ENCODE measurements at regions not wholly inside any gene's neighbourhood (a gene's known extent, or its start where the extent isn't known, plus 50 kb on each side); places are given as distances from the start of the nearest gene placed in this dataset.
"Not testable (repeated sequence)": the region's sequence is repeated elsewhere in the genome, so short reads cannot be mapped to it uniquely, and the experiment has no call there.

DNA sequence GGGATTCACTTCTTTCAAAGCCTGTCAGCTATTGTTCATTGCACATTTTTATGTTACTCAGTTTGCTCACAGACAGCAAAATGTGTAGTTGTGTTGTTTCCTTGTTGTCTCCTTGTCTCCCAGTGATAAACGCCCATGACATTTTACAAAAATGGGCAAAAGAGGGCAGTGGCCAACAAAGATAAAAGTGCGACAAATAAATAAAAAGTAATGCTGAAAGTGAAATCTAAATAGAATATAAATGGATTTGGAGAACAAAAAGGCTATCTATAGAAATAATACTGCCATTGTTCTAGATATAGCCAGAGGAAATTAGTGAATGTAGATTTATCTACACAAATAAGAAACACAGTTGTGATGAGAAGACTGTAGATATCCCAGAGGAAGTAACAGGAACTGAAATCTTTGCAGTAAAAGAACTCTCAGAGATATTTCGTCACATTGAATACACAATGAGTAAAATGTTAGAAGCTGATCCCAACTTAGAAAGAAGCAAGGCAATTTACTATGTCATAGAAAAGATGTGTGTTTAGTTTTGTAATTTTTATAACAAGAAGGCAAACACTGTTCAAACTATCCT lies 1186.2 kb upstream of the FAM98A start:
- DNase-seq, result no peak

DNA sequence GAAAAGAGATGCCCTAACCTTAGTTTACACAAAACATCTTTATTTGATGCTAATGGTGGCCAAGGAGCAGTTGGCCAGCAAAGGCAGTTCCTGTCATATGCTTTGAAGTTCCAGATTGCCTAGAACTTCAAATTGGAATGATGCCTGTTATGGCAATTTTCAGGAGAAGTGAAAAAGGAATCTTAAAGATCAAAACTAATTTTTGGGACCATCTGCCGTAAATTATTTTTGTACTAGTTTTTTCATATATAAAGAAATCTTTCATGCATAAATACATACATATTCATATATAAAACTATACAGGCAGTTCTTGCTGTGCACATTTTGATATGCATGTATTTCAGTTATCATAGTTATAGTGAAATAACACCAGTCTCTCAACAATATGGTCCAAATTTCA lies 1185.6 kb upstream of the FAM98A start:
- no peak for DNase-seq

DNA sequence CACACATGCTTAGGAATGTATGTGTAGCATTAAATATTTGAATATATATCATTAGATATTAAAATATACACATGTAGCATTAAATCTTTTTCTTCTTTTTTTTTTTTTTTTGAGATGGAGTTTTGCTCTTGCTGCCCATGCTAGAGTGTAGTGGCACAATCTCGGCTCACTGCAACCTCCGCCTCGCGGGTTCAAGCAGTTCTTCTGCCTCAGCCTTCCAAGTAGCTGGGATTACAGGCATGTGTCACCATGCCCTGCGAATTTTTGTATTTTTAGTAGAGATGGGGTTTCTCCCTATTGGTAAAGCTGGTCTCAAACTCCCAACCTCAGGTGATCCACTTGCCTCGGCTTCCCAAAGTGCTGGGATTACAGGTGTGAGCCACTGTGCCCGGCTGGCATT lies 1151.6 kb upstream of the FAM98A start:
- DNase-seq, result not testable (repeated sequence)

DNA sequence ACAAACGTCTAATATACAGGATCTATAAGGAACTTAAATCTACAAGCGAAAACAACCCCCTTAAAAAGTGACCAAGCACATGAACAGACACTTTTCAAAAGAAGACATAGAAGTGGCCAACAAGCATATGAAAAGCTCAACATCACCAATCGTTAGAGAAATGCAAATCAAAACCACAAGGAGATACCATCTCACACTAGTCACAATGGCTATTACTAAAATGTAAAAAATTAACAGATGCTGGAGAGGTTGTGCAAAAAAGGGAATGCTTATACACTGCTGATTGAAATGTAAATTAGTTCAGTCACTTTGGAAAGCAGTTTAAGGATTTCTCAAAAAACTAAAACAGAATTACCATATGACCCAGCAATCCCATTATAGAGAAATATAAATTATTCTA lies 1148.5 kb upstream of the FAM98A start:
- DNase-seq, result no peak

DNA sequence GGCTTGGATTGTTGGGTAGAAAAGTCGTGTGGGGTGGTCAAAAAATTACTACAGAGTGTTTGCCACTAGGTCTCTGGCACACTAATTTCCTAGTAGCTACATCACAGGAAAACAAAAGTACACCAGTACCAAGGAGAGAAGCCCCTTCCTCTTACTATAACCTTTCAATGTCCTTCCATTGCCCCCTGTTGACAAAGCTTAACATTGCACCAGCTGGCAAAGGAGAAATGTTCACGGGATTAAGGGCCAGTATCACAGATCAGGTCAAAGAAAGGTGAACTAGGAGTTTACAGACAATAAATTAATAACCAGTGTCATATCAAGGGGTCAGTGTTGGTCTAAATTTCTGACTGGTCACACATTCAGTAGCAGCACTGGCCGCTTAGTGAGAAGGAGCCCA lies 1139.6 kb upstream of the FAM98A start:
- DNase-seq, result no peak

DNA sequence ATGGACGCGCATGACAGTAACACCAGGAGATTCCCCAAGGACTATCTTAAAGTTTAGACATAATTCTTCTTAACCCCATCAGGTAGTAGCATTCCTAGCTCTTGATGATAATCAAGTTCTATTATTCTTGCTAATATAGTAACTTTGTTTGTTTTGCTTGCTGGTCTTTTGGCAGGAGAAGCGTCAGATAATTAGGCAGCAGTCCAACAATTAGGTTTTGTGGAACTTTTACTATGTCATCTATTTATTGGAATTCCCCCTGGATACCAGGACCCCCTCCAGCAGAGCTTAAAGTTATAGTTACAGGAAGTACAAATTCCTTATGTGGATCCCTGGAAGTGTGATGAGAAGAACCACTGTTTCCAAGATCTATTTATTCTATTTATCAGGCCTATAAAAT lies 1138.0 kb upstream of the FAM98A start:
- no peak for DNase-seq

DNA sequence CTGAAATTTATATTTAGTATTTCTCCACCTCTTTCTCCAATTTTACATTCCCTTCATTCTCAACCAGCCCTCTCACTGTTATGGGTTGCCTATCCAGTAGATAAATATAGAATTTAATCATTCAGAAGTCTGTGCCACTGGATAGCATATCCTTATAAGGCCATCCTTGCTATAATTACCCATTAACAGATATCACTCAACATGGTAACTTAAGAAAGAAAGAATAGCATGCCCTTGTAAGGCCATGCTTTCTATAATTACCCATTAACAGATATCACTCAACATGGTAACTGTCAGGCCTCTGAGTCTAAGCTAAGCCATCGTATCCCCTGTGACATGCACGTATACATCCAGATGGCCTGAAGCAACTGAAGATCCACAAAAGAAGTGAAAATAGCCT lies 1137.4 kb upstream of the FAM98A start:
- no peak for DNase-seq

DNA sequence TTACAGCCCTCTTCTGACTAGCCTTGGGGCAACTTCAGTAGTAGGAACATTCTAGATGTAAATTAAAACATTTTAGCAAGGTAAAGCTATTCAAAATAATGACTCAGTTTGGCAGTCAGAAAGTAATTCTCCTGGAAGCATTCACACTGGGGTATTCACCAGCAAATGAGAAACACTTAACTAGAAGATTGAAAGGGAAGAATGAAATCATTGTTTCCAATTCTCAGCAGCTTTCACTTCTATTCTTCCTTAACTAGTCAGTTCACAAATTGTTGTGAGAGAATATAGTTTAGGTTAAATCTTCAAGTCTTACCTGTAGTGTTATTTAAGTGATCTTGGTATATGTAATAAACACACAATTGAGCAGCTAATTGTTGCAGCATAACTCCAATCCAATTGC lies 1135.6 kb upstream of the FAM98A start:
- no peak for DNase-seq

DNA sequence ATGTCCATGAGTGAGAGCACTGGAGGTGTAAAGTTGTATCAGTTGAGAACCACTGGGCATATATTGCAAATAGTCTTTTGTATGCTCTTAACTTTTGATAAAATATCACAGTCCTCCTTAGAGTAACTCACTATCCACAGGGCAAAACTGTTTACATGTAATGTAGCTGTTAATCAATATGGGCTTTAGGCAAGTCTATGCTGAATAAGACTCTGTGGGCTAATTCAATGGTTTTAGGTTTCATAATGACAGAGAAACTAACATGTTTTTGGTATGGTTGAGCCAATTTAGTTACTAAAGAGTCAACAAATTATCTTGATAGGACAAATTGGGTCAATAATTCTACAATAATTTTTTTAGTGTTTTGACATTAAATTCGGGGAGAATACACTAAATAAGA lies 1134.9 kb upstream of the FAM98A start:
- no peak for DNase-seq

DNA sequence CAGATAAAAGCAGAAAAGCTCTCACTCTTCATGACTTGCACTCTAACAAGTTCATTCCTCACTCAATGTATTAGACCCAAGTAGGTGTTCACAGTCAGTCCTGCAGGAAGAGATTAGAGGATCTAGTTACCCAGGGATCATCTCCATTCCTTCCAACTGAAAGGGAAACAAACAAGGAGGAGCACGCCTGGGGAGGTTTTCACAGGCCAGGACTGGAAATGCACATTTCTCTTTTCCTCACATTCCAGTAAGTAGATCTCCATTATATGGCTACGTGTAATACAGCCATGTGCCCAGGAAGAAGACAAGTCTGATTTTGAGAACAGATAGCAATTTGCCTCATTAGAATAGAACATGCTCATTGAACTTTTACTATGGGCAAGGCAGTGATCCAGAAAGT lies 1132.2 kb upstream of the FAM98A start:
- no peak for DNase-seq

DNA sequence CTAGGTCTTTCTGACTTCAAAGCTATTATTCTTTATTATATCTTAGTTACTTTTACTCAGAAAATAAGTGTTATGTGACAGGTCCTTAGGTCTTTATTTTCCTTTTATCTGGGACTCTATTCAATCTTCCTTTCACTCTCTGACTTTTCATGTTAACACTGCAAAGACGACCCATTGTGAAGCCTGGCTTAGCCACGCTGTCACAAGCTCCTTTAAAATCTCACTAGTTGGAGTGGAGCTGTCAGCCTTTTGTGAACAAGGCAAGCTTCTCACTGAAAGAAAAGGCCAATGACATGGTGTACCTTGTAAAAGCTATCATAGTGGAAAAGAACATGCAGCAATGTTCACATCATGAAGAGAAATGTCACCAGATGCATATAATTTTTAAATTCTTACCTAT lies 1130.7 kb upstream of the FAM98A start:
- DNase-seq, result no peak

DNA sequence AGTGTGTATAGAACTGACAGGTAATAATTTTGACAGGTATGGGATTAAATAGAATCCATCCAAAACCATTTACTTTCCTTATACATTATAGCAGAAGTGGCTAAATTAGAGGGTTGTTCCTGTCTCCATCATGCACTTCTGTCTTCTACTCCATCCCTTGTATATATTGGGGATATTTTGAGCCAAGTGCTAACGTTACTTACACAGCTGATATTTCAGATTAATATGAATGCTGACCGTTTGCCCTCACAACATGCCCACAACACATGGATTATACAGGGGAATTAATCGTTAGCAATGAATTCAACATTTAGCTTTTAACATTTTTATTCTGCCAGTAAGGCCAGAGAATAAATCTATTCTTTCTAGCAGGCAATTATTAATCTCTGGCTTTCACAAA lies 1125.0 kb upstream of the FAM98A start:
- DNase-seq, result no peak

DNA sequence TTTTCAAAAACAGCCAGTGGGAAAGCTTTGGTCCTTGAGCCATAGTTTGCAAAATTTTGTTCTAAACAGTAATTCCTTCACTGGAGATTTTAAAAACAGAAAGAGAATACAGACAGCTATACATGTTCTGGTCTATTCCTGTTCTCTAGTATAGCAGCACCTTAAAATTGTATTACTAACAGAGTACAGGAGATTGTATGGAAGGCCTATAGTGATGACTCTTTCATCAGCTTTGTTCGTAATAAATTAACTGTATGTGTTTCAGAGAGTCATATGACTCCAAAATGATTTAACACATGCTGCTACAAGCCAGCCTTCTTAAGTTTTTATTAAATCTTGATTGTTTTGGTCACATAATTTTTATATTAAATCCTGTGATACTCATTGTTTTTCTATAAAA lies 1124.6 kb upstream of the FAM98A start:
- DNase-seq, result no peak

DNA sequence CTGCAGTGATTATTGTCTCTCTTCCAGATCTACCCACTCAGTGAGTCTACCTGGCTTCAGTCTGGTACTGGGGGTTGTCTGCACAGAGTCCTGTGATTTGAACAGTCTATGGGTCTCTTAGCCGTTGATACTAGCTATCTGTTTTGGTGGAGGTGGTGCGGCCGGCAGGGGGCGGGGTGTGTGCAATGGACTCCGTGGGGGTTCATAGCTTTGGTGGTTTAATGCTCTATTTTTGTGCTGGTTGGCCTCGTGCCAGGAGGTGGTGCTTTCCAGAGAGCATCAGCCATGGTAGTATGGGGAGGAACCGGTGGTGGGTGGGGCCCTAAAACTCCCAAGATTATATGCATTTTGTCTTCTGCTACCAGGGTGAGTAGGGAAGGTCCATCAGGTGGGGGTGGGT lies 1120.1 kb upstream of the FAM98A start:
- DNase-seq, result no peak

DNA sequence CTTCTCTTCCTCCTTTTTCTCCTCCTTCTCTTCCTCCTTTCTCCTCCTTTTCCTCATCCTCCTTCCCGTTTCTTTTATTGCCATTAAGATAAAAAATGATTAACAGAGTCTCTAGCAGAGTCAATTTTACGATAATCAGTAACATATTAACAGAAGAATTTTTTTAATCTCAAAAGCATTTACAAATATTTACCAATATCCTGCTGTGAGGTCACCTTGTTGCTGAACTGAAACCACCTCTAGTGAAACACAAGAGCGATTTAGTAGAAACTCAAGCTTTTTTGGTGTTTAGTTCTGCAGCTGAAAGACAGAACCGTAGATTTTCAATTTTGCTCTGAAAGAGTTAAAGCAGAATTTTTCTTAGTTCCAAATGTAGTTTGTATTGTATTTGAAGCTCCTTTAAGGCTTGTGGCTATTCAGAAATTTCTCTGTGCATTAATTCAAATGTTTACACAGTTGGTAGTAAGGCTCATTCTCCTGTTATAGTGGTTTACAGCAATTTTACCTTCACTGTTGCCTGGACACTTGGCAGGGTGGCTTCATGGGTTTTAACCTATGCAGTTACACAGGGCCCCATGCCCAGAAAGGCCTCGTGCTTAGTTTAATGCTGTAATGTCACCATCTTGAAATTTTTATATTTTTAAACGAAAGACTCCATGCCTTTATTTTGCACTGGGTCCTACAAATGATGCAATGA lies 1106.6 kb upstream of the FAM98A start:
- DNase-seq, result no peak

DNA sequence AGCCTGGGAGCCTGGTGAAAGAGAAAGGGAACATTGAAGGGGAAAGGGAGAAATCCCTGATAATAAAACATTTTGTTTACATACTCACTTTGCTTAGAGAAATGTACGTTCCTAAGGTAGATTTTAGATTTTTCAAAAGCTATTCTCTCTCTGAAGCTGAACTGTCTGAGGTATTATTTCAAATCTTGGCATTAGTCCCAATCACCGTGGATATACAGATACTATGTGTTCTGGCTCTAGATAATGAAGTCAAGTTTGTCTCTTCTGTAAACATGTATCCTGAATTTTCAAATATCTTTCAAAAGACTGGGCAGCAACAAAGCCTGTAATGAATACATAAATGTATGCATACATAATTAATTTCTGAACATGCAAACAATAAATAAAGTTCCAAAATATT lies 1104.2 kb upstream of the FAM98A start:
- DNase-seq, result no peak

DNA sequence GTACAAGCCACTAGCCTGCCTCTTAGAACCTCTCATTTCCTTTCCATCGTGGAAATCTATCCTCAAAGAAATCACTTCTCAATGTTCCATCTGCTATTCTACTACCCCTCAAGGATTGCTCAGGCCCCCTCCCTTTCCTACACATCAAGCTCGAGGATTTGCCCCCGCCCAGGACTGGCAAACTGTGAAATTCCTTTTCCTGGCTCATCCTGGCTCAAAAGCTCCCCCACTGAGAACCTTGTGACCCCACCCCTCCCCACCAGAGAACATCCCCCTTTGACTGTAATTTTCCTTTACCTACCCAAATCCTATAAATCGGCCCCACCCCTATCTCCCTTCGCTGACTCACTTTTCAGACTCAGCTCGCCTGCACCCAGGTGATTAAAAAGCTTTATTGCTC lies 1103.3 kb upstream of the FAM98A start:
- not testable (repeated sequence) for DNase-seq

DNA sequence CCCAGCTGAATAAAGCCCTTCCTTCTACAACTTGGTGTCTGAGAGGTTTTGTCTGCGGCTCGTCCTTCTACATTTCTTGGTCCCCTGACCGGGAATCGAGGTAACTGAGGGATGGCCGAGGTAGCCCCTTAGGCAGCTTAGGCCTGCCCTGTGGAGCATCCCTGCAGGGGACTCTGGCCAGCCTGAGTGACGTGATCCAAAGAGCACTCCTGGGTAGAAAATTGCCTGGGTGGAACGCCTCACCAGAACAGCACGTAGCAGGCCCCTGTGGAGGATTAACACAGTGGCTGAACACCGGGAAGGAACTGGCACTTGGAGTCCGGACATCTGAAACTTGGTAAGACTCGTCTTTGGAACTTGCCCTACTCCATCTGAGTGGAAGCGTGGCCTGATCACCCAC lies 1078.5 kb upstream of the FAM98A start:
- DNase-seq, result not testable (repeated sequence)

DNA sequence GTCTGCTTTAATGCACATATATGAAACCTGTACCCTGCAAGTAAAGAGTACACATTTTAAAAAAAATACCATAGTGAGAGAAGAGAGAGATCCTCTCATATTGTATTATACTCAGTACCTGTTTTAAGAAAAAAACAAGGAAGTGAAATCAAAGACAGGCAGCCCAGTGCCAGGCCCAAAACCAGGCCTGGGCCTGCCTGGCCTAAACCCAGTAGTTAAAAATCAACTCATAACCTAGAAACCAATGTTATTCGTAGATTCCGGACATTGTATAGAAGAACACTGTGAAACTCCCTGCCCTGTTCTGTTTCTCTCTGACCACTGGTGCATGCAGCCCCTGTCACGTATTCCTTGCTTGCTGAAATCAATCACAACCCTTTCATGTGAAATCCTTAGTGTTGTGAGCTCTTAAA lies 1078.0 kb upstream of the FAM98A start:
- not testable (repeated sequence) for DNase-seq

DNA sequence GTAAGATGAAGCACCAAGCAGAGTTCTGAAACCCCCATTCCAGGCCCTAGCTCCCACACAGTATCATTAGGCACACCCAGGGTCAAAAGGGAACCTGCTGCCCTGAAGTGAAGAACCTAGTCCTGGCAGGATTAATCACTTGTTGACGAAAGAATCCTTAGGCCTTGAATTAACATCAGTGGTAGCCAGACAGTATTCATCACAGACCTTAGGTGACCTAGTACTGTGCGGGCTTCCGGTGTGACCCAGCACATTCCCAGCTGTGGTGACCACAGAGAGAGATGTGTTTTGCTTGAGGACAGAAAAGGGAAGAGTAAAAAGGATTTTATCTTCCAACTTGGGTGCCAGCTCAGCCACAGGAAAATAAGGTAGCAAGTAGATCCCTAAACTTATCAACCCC lies 1071.4 kb upstream of the FAM98A start:
- no peak for DNase-seq

DNA sequence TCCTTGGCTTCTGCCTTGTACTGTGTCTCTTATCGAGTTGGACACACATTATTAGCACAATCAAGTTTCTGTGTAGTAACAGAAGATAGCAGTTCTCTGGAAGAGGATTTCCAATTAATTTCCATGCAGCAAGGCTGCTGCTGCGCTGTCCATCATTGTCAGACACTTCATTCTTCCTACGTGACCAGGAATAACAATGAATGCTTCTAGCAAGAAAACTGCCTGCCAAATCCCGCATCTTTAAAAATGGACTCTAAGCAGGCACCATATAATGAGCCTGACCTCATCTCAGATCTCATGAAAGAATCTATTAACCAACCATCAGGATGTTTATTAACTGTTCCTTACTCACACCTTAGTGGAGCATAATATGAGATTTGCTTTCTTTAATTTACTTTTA lies 1067.7 kb upstream of the FAM98A start:
- DNase-seq, result no peak

DNA sequence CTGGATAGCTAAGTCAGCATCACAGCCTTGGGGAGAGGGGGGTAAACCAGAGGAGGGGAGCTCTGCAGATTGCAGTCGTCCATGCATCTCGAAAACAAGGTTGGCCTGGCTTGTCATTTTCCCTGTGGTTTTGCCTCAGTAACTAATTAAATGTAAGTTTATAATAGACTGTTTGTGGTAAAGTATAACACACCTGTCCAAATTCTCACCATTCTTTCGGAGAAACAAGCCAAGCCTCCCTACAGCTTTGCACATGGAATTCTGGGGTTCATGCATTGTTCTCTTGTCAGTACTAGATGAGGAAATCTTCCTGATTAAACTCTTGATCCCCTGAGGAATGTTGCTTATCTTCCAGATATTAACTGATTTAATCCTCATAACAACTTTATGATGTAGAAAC lies 1065.2 kb upstream of the FAM98A start:
- DNase-seq, result no peak

DNA sequence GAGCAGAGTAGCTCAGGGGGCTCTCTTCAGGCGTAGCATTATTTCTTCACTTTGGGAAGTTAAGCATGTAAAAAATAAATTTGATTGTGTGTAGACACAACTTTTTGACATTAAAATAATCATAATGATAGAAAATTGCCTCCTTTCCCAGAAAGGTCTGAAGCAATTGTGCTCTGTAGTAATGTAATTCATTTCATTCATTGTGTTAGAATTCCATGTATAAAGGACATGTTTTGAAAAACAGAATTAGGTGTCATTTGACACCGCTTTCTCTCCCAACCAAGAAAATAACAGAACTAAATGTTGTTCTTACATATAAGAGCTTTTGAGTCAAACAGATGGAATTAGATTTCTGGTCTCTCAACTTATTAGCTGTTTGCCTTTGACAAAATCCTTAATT lies 1064.2 kb upstream of the FAM98A start:
- DNase-seq, result no peak

DNA sequence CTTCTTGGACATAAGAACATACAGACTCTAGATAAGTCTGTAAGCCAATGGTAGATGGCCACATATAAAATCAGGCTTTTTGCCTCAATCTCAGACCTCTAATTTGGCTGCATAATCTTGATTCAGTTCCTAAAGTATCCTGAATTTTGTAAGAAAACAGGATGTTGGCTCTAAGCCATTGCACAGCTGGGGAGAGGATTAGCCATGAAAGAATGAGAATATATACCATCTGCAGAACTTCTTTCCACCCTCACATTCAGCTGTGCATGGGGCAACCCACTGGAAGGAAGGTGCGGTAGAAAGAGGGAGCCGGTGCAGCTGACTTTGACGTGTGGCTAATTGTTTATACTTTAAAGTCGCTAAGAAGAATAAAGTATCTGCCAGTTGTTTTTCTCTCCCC lies 1061.6 kb upstream of the FAM98A start:
- no peak for DNase-seq

DNA sequence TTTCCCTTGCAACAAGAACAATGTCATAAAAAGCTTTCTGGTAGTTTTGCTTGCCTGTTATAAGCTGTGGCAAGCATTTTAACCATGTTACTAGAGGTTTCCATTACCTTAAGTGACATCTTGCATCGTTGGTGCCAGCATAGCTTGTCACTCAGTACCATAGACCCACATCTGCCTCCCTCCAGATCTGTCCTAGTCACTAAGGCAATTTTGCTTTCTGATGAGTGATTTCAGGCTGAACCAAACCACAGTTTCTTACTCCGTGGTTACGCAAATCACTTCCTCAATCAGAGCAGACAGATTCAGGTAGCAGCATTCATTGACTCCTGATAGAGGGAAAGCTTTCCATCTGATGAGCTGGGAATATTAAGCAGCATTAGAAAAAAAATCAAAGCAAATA lies 1057.5 kb upstream of the FAM98A start:
- DNase-seq, result no peak
